HepG2 (cell line): ENCODE measurements at regions not wholly inside any gene's neighbourhood (a gene's known extent, or its start where the extent isn't known, plus 50 kb on each side); places are given as distances from the start of the nearest gene placed in this dataset.
A peak's percentile ranks its signal among the peaks of the same experiment; 100 is the strongest.

ENCODE experiments used
- AGO2 ChIP-seq: fragments of 200-400 bp; formaldehyde crosslinking; optimal IDR thresholded peaks from 2 replicates; pipeline ENCODE3; 2017; ENCODE audit warnings: mild to moderate bottlenecking, low read depth, low read length, moderate library complexity
- DR1 ChIP-seq: sonication (generic); formaldehyde crosslinking; IDR thresholded peaks from 2 replicates; pipeline ENCODE4 v1.8.0; 2021; ENCODE audit warnings: mild to moderate bottlenecking, missing genetic modification reagents, inconsistent platforms
- GABPB1 ChIP-seq: IDR thresholded peaks from 2 replicates; pipeline ENCODE4 v1.6.1; 2016; ENCODE audit warnings: mild to moderate bottlenecking, missing genetic modification reagents, moderate library complexity, missing compliant biosample characterization
- GTF3A ChIP-seq: sonication (generic); formaldehyde crosslinking; conservative IDR thresholded peaks from 2 replicates; pipeline ENCODE4 v1.4.0; 2020; ENCODE audit warnings: mild to moderate bottlenecking, missing genetic modification reagents
- MAFF ChIP-seq: IDR thresholded peaks from 2 replicates; pipeline ENCODE4 v1.6.1; 2011; ENCODE audit warnings: low read depth, low read length, improper control_type of control experiment
- MLLT10 ChIP-seq: sonication (generic); formaldehyde crosslinking; IDR thresholded peaks from 2 replicates; pipeline ENCODE4 v1.4.0; 2020; ENCODE audit warnings: missing genetic modification reagents
- MXI1 ChIP-seq: IDR thresholded peaks from 3 replicates; pipeline ENCODE4 v1.6.1; 2012; ENCODE audit warnings: low read depth, low read length, inconsistent platforms, borderline replicate concordance
- RFX1 ChIP-seq: fragments of 450-650 bp; IDR thresholded peaks from 2 replicates; pipeline ENCODE4 v1.6.1; 2017
- RNF2 ChIP-seq: fragments of 450-650 bp; conservative IDR thresholded peaks from 2 replicates; pipeline ENCODE4 v1.6.1; 2016; ENCODE audit warnings: low read depth
- RORA ChIP-seq: sonication (generic); formaldehyde crosslinking; IDR thresholded peaks from 2 replicates; pipeline ENCODE4 v1.5.0; 2020; ENCODE audit warnings: mild to moderate bottlenecking, missing genetic modification reagents, moderate library complexity
- SMC3 ChIP-seq: IDR thresholded peaks from 2 replicates; pipeline ENCODE4 v1.6.1; 2011; ENCODE audit warnings: low read length, improper control_type of control experiment
- ZFP36L1 ChIP-seq: sonication (generic); formaldehyde crosslinking; IDR thresholded peaks from 2 replicates; pipeline ENCODE4 v1.8.0; 2022; ENCODE audit warnings: mild to moderate bottlenecking, missing genetic modification reagents, moderate library complexity
- ZFP37 ChIP-seq: sonication (generic); formaldehyde crosslinking; IDR thresholded peaks from 2 replicates; pipeline ENCODE4 v1.4.0; 2020; ENCODE audit warnings: missing genetic modification reagents, borderline replicate concordance
- ZKSCAN5 ChIP-seq: sonication (generic); formaldehyde crosslinking; IDR thresholded peaks from 2 replicates; pipeline ENCODE4 v1.5.1; 2020; ENCODE audit warnings: mild to moderate bottlenecking, missing genetic modification reagents
- ZNF17 ChIP-seq: sonication (generic); formaldehyde crosslinking; IDR thresholded peaks from 2 replicates; pipeline ENCODE4 v1.5.0; 2020; ENCODE audit warnings: mild to moderate bottlenecking, missing genetic modification reagents
- ZNF34 ChIP-seq: sonication (generic); formaldehyde crosslinking; IDR thresholded peaks from 2 replicates; pipeline ENCODE4 v1.4.0; 2020; ENCODE audit warnings: mild to moderate bottlenecking, missing genetic modification reagents, borderline replicate concordance
- ZNF564 ChIP-seq: sonication (generic); formaldehyde crosslinking; IDR thresholded peaks from 2 replicates; pipeline ENCODE4 v1.8.1; 2023; ENCODE audit warnings: mild to moderate bottlenecking, missing genetic modification reagents
- ZNF570 ChIP-seq: sonication (generic); formaldehyde crosslinking; IDR thresholded peaks from 2 replicates; pipeline ENCODE4 v1.4.0; 2020; ENCODE audit warnings: mild to moderate bottlenecking, missing genetic modification reagents, borderline replicate concordance
- ZNF776 ChIP-seq: sonication (generic); formaldehyde crosslinking; IDR thresholded peaks from 2 replicates; pipeline ENCODE4 v1.4.0; 2020; ENCODE audit warnings: mild to moderate bottlenecking, missing genetic modification reagents
- ZNF777 ChIP-seq: sonication (generic); formaldehyde crosslinking; IDR thresholded peaks from 2 replicates; pipeline ENCODE4 v1.4.0; 2020; ENCODE audit warnings: missing genetic modification reagents
- TF ChIP-seq, protein P1 (sequence below): sonication (generic); formaldehyde crosslinking; IDR thresholded peaks from 2 replicates; pipeline ENCODE4 v1.4.0; 2020; ENCODE audit warnings: missing genetic modification reagents
- TF ChIP-seq, protein P2 (sequence below): sonication (generic); formaldehyde crosslinking; IDR thresholded peaks from 2 replicates; pipeline ENCODE4 v1.5.1; 2020; ENCODE audit warnings: mild to moderate bottlenecking, missing genetic modification reagents, moderate library complexity
- TF ChIP-seq, protein P3 (sequence below): sonication (generic); formaldehyde crosslinking; IDR thresholded peaks from 2 replicates; pipeline ENCODE4 v1.8.0; 2022; ENCODE audit warnings: mild to moderate bottlenecking, missing genetic modification reagents, moderate library complexity
- TF ChIP-seq, protein P4 (sequence below): IDR thresholded peaks from 2 replicates; pipeline ENCODE4 v1.6.1; 2018; ENCODE audit warnings: missing genetic modification reagents
- TF ChIP-seq, protein P5 (sequence below): sonication (generic); formaldehyde crosslinking; IDR thresholded peaks from 2 replicates; pipeline ENCODE4 v1.4.0; 2020; ENCODE audit warnings: missing genetic modification reagents, borderline replicate concordance

DNA sequence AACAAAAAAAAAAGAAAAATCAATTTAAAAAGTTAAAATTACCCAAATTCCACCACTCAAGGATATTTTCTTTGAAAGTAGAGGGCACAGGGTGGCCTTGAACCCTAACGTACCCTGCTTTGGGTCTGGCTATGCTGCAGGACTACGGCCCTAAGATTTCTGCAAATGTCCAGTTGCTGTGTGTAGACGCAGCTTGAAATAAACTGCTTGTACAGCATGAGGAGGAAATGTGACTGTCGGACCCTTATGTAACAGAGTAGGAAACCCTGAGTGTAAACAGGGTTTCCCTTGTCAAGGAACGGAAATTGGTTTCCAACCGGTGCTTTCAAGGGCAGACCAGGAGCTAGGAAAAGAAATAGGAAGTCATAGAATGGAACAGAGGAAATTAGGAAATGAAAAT, 60.7 kb upstream of the SHLD1 start (continued):
- no peak for TF ChIP-seq DR1 (CRISPR knock-in tag)
- no peak for TF ChIP-seq RORA (CRISPR knock-in tag)
- TF ChIP-seq SMC3, result no peak
- no peak for TF ChIP-seq ZNF34 (CRISPR knock-in tag)
- TF ChIP-seq ZKSCAN5 (CRISPR knock-in tag), result no peak
- TF ChIP-seq RNF2, result no peak
- 0 out of 2 replicates have a peak, but pooled peaks have one; percentile 58 for TF ChIP-seq ZFP37
- TF ChIP-seq GTF3A (CRISPR knock-in tag), result no peak
- TF ChIP-seq, protein P1, sequence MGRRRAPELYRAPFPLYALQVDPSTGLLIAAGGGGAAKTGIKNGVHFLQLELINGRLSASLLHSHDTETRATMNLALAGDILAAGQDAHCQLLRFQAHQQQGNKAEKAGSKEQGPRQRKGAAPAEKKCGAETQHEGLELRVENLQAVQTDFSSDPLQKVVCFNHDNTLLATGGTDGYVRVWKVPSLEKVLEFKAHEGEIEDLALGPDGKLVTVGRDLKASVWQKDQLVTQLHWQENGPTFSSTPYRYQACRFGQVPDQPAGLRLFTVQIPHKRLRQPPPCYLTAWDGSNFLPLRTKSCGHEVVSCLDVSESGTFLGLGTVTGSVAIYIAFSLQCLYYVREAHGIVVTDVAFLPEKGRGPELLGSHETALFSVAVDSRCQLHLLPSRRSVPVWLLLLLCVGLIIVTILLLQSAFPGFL (CRISPR knock-in tag), result no peak
- TF ChIP-seq, protein P2, sequence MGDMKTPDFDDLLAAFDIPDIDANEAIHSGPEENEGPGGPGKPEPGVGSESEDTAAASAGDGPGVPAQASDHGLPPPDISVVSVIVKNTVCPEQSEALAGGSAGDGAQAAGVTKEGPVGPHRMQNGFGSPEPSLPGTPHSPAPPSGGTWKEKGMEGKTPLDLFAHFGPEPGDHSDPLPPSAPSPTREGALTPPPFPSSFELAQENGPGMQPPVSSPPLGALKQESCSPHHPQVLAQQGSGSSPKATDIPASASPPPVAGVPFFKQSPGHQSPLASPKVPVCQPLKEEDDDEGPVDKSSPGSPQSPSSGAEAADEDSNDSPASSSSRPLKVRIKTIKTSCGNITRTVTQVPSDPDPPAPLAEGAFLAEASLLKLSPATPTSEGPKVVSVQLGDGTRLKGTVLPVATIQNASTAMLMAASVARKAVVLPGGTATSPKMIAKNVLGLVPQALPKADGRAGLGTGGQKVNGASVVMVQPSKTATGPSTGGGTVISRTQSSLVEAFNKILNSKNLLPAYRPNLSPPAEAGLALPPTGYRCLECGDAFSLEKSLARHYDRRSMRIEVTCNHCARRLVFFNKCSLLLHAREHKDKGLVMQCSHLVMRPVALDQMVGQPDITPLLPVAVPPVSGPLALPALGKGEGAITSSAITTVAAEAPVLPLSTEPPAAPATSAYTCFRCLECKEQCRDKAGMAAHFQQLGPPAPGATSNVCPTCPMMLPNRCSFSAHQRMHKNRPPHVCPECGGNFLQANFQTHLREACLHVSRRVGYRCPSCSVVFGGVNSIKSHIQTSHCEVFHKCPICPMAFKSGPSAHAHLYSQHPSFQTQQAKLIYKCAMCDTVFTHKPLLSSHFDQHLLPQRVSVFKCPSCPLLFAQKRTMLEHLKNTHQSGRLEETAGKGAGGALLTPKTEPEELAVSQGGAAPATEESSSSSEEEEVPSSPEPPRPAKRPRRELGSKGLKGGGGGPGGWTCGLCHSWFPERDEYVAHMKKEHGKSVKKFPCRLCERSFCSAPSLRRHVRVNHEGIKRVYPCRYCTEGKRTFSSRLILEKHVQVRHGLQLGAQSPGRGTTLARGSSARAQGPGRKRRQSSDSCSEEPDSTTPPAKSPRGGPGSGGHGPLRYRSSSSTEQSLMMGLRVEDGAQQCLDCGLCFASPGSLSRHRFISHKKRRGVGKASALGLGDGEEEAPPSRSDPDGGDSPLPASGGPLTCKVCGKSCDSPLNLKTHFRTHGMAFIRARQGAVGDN (CRISPR knock-in tag), result no peak
- TF ChIP-seq, protein P3, sequence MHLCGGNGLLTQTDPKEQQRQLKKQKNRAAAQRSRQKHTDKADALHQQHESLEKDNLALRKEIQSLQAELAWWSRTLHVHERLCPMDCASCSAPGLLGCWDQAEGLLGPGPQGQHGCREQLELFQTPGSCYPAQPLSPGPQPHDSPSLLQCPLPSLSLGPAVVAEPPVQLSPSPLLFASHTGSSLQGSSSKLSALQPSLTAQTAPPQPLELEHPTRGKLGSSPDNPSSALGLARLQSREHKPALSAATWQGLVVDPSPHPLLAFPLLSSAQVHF, result no peak
- no peak for TF ChIP-seq AGO2
- TF ChIP-seq, protein P4, sequence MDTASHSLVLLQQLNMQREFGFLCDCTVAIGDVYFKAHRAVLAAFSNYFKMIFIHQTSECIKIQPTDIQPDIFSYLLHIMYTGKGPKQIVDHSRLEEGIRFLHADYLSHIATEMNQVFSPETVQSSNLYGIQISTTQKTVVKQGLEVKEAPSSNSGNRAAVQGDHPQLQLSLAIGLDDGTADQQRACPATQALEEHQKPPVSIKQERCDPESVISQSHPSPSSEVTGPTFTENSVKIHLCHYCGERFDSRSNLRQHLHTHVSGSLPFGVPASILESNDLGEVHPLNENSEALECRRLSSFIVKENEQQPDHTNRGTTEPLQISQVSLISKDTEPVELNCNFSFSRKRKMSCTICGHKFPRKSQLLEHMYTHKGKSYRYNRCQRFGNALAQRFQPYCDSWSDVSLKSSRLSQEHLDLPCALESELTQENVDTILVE (CRISPR knock-in tag), result no peak
- no peak for TF ChIP-seq ZNF17 (CRISPR knock-in tag)
- no peak for TF ChIP-seq ZNF776 (CRISPR knock-in tag)
- no peak for TF ChIP-seq ZNF564 (CRISPR knock-in tag)
- TF ChIP-seq, protein P5, sequence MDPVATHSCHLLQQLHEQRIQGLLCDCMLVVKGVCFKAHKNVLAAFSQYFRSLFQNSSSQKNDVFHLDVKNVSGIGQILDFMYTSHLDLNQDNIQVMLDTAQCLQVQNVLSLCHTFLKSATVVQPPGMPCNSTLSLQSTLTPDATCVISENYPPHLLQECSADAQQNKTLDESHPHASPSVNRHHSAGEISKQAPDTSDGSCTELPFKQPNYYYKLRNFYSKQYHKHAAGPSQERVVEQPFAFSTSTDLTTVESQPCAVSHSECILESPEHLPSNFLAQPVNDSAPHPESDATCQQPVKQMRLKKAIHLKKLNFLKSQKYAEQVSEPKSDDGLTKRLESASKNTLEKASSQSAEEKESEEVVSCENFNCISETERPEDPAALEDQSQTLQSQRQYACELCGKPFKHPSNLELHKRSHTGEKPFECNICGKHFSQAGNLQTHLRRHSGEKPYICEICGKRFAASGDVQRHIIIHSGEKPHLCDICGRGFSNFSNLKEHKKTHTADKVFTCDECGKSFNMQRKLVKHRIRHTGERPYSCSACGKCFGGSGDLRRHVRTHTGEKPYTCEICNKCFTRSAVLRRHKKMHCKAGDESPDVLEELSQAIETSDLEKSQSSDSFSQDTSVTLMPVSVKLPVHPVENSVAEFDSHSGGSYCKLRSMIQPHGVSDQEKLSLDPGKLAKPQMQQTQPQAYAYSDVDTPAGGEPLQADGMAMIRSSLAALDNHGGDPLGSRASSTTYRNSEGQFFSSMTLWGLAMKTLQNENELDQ, result no peak
- TF ChIP-seq GABPB1 (CRISPR knock-in tag), result no peak
- TF ChIP-seq RFX1, result no peak
- no peak for TF ChIP-seq MXI1
- TF ChIP-seq MAFF, result no peak
- no peak for TF ChIP-seq ZNF777 (CRISPR knock-in tag)
- TF ChIP-seq MLLT10, result no peak
- TF ChIP-seq ZNF570 (CRISPR knock-in tag), result no peak
- no peak for TF ChIP-seq ZFP36L1 (CRISPR knock-in tag)
